IMR-90 (cell line): ENCODE measurements at regions not wholly inside any gene's neighbourhood (a gene's known extent, or its start where the extent isn't known, plus 50 kb on each side); places are given as distances from the start of the nearest gene placed in this dataset.

Source experiments
- ATAC-seq: fragments of 200-7000 bp; cut with Tn5 transposase; 2 replicates; pipeline ENCODE4 v1.9.1; 2020; ENCODE audit warnings: low read depth, mild to moderate bottlenecking, moderate library complexity
- BruUV-seq: library from RNA; stranded (reverse); fragments of 400-500 nt; replicated peaks from 2 replicates; lab custom pipeline; 2021; lab: Mats Ljungman, UMichigan
- CTCF ChIA-PET: fragments of 300-600 bp; formaldehyde crosslinking; extraction: SDS; loops from one replicate; lab custom pipeline; 2021; ENCODE audit warnings: antibody characterized with exemption; lab: Yijun Ruan, JAX
- POLR2A ChIA-PET: fragments of 300-600 bp; sonication (Branson Sonifier 250); formaldehyde crosslinking; loops from one replicate; lab custom pipeline; 2022; ENCODE audit warnings: antibody characterized with exemption; ENCODE audit not compliant: unreplicated experiment; lab: Charles Lee
- DNase-seq: peaks from one replicate; pipeline ENCODE4 v3.0.0; 2013
- H2AFZ ChIP-seq: replicated peaks from 2 replicates; pipeline ENCODE3; 2013; ENCODE audit warnings: low read length, mild to moderate bottlenecking; ENCODE audit not compliant: poor library complexity
- H2AK5ac ChIP-seq: 2 replicates; pipeline ENCODE4 v1.6.1; 2013; ENCODE audit warnings: low read depth, low read length, inconsistent platforms
- H2AK9ac ChIP-seq: replicated peaks from 2 replicates; pipeline ENCODE3; 2013; ENCODE audit warnings: mild to moderate bottlenecking, low read depth, low read length, moderate library complexity; ENCODE audit not compliant: poor library complexity
- H2BK120ac ChIP-seq: 2 replicates; pipeline ENCODE4 v1.6.1; 2013; ENCODE audit warnings: low read depth, low read length, inconsistent platforms
- H2BK15ac ChIP-seq: 3 replicates; pipeline ENCODE4 v1.6.1; 2013; ENCODE audit warnings: low read depth, low read length, inconsistent platforms
- H2BK20ac ChIP-seq: 2 replicates; pipeline ENCODE4 v1.6.1; 2013; ENCODE audit warnings: low read depth, mild to moderate bottlenecking, inconsistent platforms, low read length, moderate library complexity
- H2BK5ac ChIP-seq: 2 replicates; pipeline ENCODE4 v1.6.1; 2013; ENCODE audit warnings: mild to moderate bottlenecking, low read depth, low read length, inconsistent platforms; ENCODE audit not compliant: poor library complexity, severe bottlenecking
- H3K14ac ChIP-seq: replicated peaks from 2 replicates; pipeline ENCODE4 v1.6.1; 2013; ENCODE audit warnings: low read depth, low read length, inconsistent platforms
- H3K18ac ChIP-seq: 2 replicates; pipeline ENCODE4 v1.6.1; 2013; ENCODE audit warnings: low read depth, low read length, control low read depth
- H3K23ac ChIP-seq: 2 replicates; pipeline ENCODE4 v1.6.1; 2013; ENCODE audit warnings: low read depth, low read length, inconsistent platforms
- H3K27ac ChIP-seq: 2 replicates; pipeline ENCODE4 v1.5.1; 2013; ENCODE audit warnings: mild to moderate bottlenecking, control low read depth, low read length; ENCODE audit not compliant: insufficient read depth
- H3K27me3 ChIP-seq: 2 replicates; pipeline ENCODE4 v1.6.1; 2013; ENCODE audit warnings: low read length; ENCODE audit not compliant: control insufficient read depth, insufficient read depth
- H3K36me3 ChIP-seq: 2 replicates; pipeline ENCODE4 v1.6.1; 2013; ENCODE audit warnings: low read length, mixed read lengths; ENCODE audit not compliant: control insufficient read depth, insufficient read depth
- H3K4ac ChIP-seq: 2 replicates; pipeline ENCODE4 v1.6.1; 2013; ENCODE audit warnings: low read depth, low read length, inconsistent platforms
- H3K4me1 ChIP-seq: 2 replicates; pipeline ENCODE4 v1.6.1; 2013; ENCODE audit warnings: low read length, mixed read lengths; ENCODE audit not compliant: control insufficient read depth, insufficient read depth
- H3K4me2 ChIP-seq: 2 replicates; pipeline ENCODE4 v1.6.1; 2013; ENCODE audit warnings: low read depth, mild to moderate bottlenecking, control low read depth, low read length, moderate library complexity
- H3K4me3 ChIP-seq: 2 replicates; pipeline ENCODE4 v1.5.1; 2013; ENCODE audit warnings: low read depth, mild to moderate bottlenecking, control low read depth, low read length, moderate library complexity; ENCODE audit not compliant: insufficient read depth
- H3K56ac ChIP-seq: 2 replicates; pipeline ENCODE4 v1.6.1; 2013; ENCODE audit warnings: low read length, inconsistent platforms; ENCODE audit not compliant: insufficient read depth; ENCODE audit errors: extremely low read depth
- H3K79me1 ChIP-seq, 2 experiments: 2 replicates each; pipeline ENCODE4 v1.6.1; 2013; ENCODE audit warnings: low read length in 2 of 2, inconsistent platforms in 1 of 2, low read depth in 1 of 2
- H3K9ac ChIP-seq: 2 replicates; pipeline ENCODE4 v1.6.1; 2013; ENCODE audit warnings: low read depth, low read length, control low read depth
- H3K9me1 ChIP-seq: 2 replicates; pipeline ENCODE4 v1.6.1; 2013; ENCODE audit warnings: low read length, inconsistent platforms; ENCODE audit not compliant: insufficient read depth
- H3K9me3 ChIP-seq: 2 replicates; pipeline ENCODE4 v1.6.1; 2013; ENCODE audit warnings: low read length; ENCODE audit not compliant: control insufficient read depth, insufficient read depth
- H4K20me1 ChIP-seq: 2 replicates; pipeline ENCODE4 v1.6.1; 2013; ENCODE audit warnings: low read length, inconsistent platforms; ENCODE audit not compliant: insufficient read depth
- H4K5ac ChIP-seq: 2 replicates; pipeline ENCODE4 v1.6.1; 2013; ENCODE audit warnings: mild to moderate bottlenecking, low read depth, low read length, control low read depth
- H4K8ac ChIP-seq, 2 experiments: 2 replicates each; pipeline ENCODE4 v1.6.1; 2013; ENCODE audit warnings: low read depth in 2 of 2, low read length in 2 of 2, control low read depth in 1 of 2, inconsistent platforms in 1 of 2
- H4K91ac ChIP-seq: 2 replicates; pipeline ENCODE4 v1.6.1; 2013; ENCODE audit warnings: low read depth, low read length, inconsistent platforms; ENCODE audit not compliant: insufficient read depth
- CHD1 ChIP-seq: IDR thresholded peaks from 2 replicates; pipeline ENCODE4 v1.6.1; 2012; ENCODE audit warnings: low read depth, low read length, improper control_type of control experiment
- FOS ChIP-seq: fragments of 150-350 bp; IDR thresholded peaks from 2 replicates; pipeline ENCODE4 v1.6.1; 2016; ENCODE audit warnings: low read depth, low read length
- MAFK ChIP-seq: IDR thresholded peaks from 2 replicates; pipeline ENCODE4 v1.6.1; 2012; ENCODE audit warnings: low read depth, low read length, improper control_type of control experiment
- MAZ ChIP-seq: IDR thresholded peaks from 2 replicates; pipeline ENCODE4 v1.6.1; 2012; ENCODE audit warnings: low read depth, mild to moderate bottlenecking, low read length, improper control_type of control experiment, moderate library complexity, borderline replicate concordance
- MXI1 ChIP-seq: IDR thresholded peaks from 2 replicates; pipeline ENCODE4 v1.6.1; 2012; ENCODE audit warnings: low read depth, mild to moderate bottlenecking, low read length, moderate library complexity, borderline replicate concordance
- NFE2L2 ChIP-seq: fragments of 150-350 bp; IDR thresholded peaks from 2 replicates; pipeline ENCODE4 v1.6.1; 2016; ENCODE audit warnings: low read depth, mild to moderate bottlenecking, low read length
- POLR2A ChIP-seq: IDR thresholded peaks from 2 replicates; pipeline ENCODE4 v1.6.1; 2012; ENCODE audit warnings: mild to moderate bottlenecking, low read depth, low read length
- RCOR1 ChIP-seq: IDR thresholded peaks from 2 replicates; pipeline ENCODE4 v1.6.1; 2012; ENCODE audit warnings: mild to moderate bottlenecking, low read length, improper control_type of control experiment; ENCODE audit not compliant: insufficient replicate concordance
- RFX5 ChIP-seq: IDR thresholded peaks from 2 replicates; pipeline ENCODE4 v1.8.0; 2012; ENCODE audit warnings: low read depth, mild to moderate bottlenecking, low read length, moderate library complexity
- SMC3 ChIP-seq: fragments of 150-350 bp; IDR thresholded peaks from 2 replicates; pipeline ENCODE4 v1.6.1; 2016; ENCODE audit warnings: low read depth, mild to moderate bottlenecking, antibody characterized with exemption, low read length, moderate library complexity
- USF2 ChIP-seq: fragments of 150-350 bp; IDR thresholded peaks from 2 replicates; pipeline ENCODE4 v1.6.1; 2017; ENCODE audit warnings: mild to moderate bottlenecking, antibody characterized with exemption, low read length, low read depth
- WGBS, 2 experiments: methylation state at CpG; one replicate each; pipeline versions ENCODE4 v1.1.5 to v1.1.7; 2013; ENCODE audit warnings: missing lambda C conversion rate in 2 of 2; ENCODE audit not compliant: insufficient read length in 1 of 2; ENCODE audit errors: extremely low coverage in 2 of 2; 5-methylcytosine and 5-hydroxymethylcytosine counted together
- dilution Hi-C: fragments of 300-500 bp; cut with HindIII; formaldehyde crosslinking; loops from one replicate; pipeline ENCODE4 v1.14.3; 2018; ENCODE audit warnings: low sequenced_read_pairs; ENCODE audit not compliant: unreplicated experiment
- in situ Hi-C: fragments of 300-500 bp; cut with MboI; formaldehyde crosslinking; loops from 3 replicates; pipeline ENCODE4 v1.14.3; 2019; ENCODE audit warnings: low sequenced_read_pairs, inconsistent platforms, mixed read lengths
- intact Hi-C: fragments of 100-400 bp; cut with micrococcal nuclease; formaldehyde crosslinking; loops from 2 replicates; pipeline ENCODE4 v1.10.0; 2022

GRCh38 chr9:78769690-78770089 lies 472.8 kb downstream of the PSAT1 start:
- H3K9me3 ChIP-seq, result no peaks in the 10 kb centered on the region
- no CpG with 5 or more reads among the region's 2 CpGs for WGBS, 2 experiments
- H3K4me1 ChIP-seq, result no peaks in the 10 kb centered on the region
- H2AFZ ChIP-seq, result no peak overlapping the region
- ATAC-seq (no peak), DNase-seq (no peak)
- no peak overlapping the region for H4K91ac ChIP-seq
- no peak overlapping the region for H2BK120ac ChIP-seq
- H4K8ac ChIP-seq, result no peak overlapping the region
- no peaks in the 10 kb centered on the region for H3K27me3 ChIP-seq
- H2AK5ac ChIP-seq, result 0 out of 2 replicates have a peak overlapping the region, but pooled peaks have one; percentile 62
- H3K4ac ChIP-seq, result no peak overlapping the region
- CTCF ChIA-PET, result no interaction called here
- no peak overlapping the region for H3K27ac ChIP-seq
- POLR2A ChIA-PET, result no interaction called here
- 0 out of 2 replicates have a peak overlapping the region, but pooled peaks have one; percentile 15 for H3K14ac ChIP-seq
- no peak overlapping the region for H3K18ac ChIP-seq
- no TSS peak for BruUV-seq
- H3K23ac ChIP-seq, result no peak overlapping the region
- H2AK9ac ChIP-seq, result no peak overlapping the region
- TF ChIP-seq SMC3 (no peak), MAZ (no peak), CHD1 (no peak), POLR2A (no peak), NFE2L2 (no peak), MXI1 (no peak), RCOR1 (no peak), USF2 (no peak), RFX5 (no peak), MAFK (no peak), FOS (no peak)
- dilution Hi-C loops (no loop called here), in situ Hi-C loops (no loop called here), intact Hi-C loops (no loop called here)
- no peak overlapping the region for H3K4me2 ChIP-seq
- no peaks in the 10 kb centered on the region for H3K79me1 ChIP-seq
- H3K9me1 ChIP-seq, result no peaks in the 10 kb centered on the region
- no peaks in the 10 kb centered on the region for H3K36me3 ChIP-seq
- no peak overlapping the region for H3K4me3 ChIP-seq
- no peaks in the 10 kb centered on the region for H4K20me1 ChIP-seq
- no peak overlapping the region for H2BK15ac ChIP-seq
- H2BK20ac ChIP-seq, result no peak overlapping the region
- no peak overlapping the region for H4K5ac ChIP-seq
- no peak overlapping the region for H3K9ac ChIP-seq
- H2BK5ac ChIP-seq, result no peak overlapping the region
- H3K56ac ChIP-seq, result no peak overlapping the region
